Uterus (tissue), 2 donors: ENCODE measurements at regions not wholly inside any gene's neighbourhood (a gene's known extent, or its start where the extent isn't known, plus 50 kb on each side); places are given as distances from the start of the nearest gene placed in this dataset.

ENCODE experiments used
- POLR2A ChIP-seq, 2 donors: fragments of 450-650 bp; IDR thresholded peaks; one replicate each; pipeline ENCODE4 v1.6.1; 2016; ENCODE audit warnings: antibody characterized with exemption in 2 of 2, mild to moderate bottlenecking in 1 of 2, moderate library complexity in 1 of 2
- TF ChIP-seq, protein P1 (sequence below), 4 experiments: fragments of 200-600 bp in 2 of 4; fragments of 450-650 bp in 2 of 4; sonication (generic) in 2 of 4; IDR thresholded peaks; one replicate each; pipeline ENCODE4 v1.5.1; 2016 to 2019; ENCODE audit warnings: antibody characterized with exemption in 4 of 4, mild to moderate bottlenecking in 2 of 4, moderate library complexity in 1 of 4

DNA sequence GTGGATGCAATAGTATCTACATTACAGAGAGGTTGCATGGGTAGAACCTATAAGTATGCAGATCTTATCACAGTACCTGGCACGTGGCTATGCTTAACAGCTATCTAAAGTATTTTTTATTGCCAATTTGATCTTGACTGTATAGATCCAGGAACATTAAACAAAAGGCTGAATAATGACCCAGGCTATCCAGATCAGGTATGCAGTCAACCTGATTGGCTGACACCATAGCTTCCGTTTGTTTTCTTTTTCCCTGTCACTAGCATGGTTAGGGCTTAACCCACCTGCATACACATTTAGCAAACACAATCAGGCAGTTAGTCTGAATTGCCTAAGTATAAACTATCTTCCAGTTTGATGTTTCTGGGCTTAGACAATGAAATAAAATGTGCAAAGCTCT is 264.9 kb upstream of the PLXNA2 start:
- TF ChIP-seq, protein P1, sequence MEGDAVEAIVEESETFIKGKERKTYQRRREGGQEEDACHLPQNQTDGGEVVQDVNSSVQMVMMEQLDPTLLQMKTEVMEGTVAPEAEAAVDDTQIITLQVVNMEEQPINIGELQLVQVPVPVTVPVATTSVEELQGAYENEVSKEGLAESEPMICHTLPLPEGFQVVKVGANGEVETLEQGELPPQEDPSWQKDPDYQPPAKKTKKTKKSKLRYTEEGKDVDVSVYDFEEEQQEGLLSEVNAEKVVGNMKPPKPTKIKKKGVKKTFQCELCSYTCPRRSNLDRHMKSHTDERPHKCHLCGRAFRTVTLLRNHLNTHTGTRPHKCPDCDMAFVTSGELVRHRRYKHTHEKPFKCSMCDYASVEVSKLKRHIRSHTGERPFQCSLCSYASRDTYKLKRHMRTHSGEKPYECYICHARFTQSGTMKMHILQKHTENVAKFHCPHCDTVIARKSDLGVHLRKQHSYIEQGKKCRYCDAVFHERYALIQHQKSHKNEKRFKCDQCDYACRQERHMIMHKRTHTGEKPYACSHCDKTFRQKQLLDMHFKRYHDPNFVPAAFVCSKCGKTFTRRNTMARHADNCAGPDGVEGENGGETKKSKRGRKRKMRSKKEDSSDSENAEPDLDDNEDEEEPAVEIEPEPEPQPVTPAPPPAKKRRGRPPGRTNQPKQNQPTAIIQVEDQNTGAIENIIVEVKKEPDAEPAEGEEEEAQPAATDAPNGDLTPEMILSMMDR (IDR thresholded peaks at IDR 0.05), result no peak
- TF ChIP-seq POLR2A (IDR thresholded peaks at IDR 0.05), result no peak
